ENCODE measurements at regions not wholly inside any gene's neighbourhood (a gene's known extent, or its start where the extent isn't known, plus 50 kb on each side); places are given as distances from the start of the nearest gene placed in this dataset.
A peak's percentile ranks its signal among the peaks of the same experiment; 100 is the strongest.
"Not testable (repeated sequence)": the region's sequence is repeated elsewhere in the genome, so short reads cannot be mapped to it uniquely, and the experiment has no call there.

DNA sequence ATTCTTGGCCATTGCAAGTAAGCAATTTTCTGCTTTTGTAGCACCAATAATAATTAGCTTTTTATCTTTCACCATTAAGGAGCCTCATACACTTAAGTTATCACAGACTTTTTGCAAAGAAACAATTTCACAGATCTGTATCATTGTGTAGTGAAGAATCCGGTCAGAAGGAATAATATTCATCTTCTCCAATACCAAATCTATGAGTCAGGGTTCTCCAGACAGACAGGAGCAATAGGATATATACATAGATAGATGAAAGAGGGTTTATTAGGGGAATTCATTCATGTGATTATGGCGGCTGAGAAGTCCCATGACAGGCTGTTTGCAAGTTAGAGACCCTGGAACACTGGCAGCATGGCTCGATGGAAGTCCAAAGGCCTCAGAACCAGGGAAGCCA lies 82.9 kb upstream of the UBASH3B start:
- no peak overlapping the region for H3K27ac Mint-ChIP-seq
- ATAC-seq (ENCODE audit: low read depth in 2 of 2): no peak
- H3K27me3 Mint-ChIP-seq: peaks cover 5 to 29% (median 14%) of the 10 kb centered on the region in 3 donors
- no peak for DNase-seq
- peaks cover 0 to 3% (median 0%) of the 10 kb centered on the region in 7 donors for H3K9me3 Mint-ChIP-seq
- H3K36me3 Mint-ChIP-seq: no peaks in the 10 kb centered on the region
- no peak overlapping the region for H3K4me3 Mint-ChIP-seq
- H3K4me1 Mint-ChIP-seq: no peaks in the 10 kb centered on the region

DNA sequence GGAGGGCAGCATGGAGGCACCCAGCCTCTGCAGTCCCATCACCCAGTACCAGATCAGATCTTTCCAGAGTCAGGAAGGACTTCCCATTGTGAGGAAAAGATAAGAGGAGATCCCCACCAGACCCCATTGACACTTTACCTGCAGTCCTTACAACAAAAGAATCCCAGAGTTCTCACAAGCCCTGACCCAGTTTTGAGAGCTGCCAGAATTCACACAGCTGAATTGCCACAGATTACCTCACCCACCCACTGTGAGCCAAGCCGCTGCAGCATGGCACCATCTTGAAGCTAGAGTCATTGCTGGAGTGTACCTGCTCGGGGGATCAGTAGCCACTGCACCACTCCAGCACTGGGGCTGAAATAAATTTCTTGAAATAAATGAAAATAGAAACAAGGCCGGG lies 91.8 kb upstream of the UBASH3B start:
- H3K27me3 Mint-ChIP-seq: peaks cover 15 to 44% (median 29%) of the 10 kb centered on the region in 3 donors
- no peaks in the 10 kb centered on the region for H3K36me3 Mint-ChIP-seq
- DNase-seq (no peak), ATAC-seq (ENCODE audit: low read depth in 2 of 2) (no peak)
- H3K27ac Mint-ChIP-seq: no peak overlapping the region
- H3K4me1 Mint-ChIP-seq: no peaks in the 10 kb centered on the region
- H3K4me3 Mint-ChIP-seq: no peak overlapping the region
- H3K9me3 Mint-ChIP-seq: peaks cover 0 to 8% (median 3%) of the 10 kb centered on the region in 7 donors

DNA sequence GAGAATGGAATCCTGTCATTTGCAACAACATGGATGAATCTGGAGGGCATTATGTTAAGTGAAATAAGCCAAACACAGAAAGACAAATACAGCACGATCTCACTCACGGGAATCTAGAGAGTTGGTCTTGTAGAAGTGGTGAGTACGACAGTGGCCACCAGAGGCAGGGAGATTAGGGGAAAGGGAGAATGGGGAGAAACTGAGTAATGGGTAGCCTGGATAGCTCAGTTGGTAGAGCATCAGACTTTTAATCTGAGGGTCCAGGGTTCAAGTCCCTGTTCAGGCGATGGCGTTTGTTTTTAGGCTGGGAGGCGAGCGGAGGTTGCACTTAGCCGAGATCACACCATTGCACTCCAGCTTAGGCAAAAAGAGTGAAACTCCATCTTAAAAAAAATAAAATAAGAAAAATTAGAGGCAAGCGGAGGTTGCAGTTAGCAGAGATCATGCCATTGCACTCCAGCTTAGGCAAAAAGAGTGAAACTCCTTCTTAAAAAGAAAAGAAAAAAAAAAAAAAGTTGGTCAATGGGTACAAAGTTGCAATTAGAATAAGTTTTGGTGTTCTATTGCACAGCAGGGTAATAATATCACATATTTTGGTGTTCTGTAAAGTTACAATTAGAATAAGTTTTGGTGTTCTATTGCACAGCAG lies 95.7 kb upstream of the UBASH3B start:
- no peak overlapping the region for H3K4me3 Mint-ChIP-seq
- peaks cover 0 to 4% (median 0%) of the 10 kb centered on the region in 7 donors for H3K9me3 Mint-ChIP-seq
- peak overlapping the region in 1 of 6 donors; percentile 2 for H3K27ac Mint-ChIP-seq
- H3K36me3 Mint-ChIP-seq: no peaks in the 10 kb centered on the region
- peaks cover 24 to 25% (median 25%) of the 10 kb centered on the region in 3 donors for H3K27me3 Mint-ChIP-seq
- no peak for ATAC-seq (ENCODE audit: low read depth in 2 of 2)
- no peak for DNase-seq
- H3K4me1 Mint-ChIP-seq: no peaks in the 10 kb centered on the region

DNA sequence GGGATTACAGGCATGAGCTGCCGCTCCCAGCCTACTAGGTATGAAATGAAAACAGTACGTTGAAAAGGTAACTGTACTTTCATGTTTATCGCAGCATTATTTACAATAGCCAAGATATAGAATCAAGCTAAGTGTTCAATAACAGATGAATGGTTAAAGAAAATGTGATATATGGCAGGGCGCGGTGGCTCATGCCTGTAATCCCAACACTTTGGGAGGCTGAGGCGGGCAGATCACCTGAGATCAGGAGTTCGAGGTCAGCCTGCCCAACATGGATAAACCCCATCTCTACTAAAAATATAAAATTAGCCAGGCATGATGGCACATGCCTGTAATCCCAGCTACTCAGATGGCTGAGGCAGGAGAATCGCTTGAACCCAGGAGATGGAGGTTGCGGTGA lies 96.3 kb upstream of the UBASH3B start:
- not testable (repeated sequence) for H3K27ac Mint-ChIP-seq; H3K9me3 Mint-ChIP-seq; H3K36me3 Mint-ChIP-seq; DNase-seq; ATAC-seq (ENCODE audit: low read depth in 2 of 2); H3K4me1 Mint-ChIP-seq; H3K4me3 Mint-ChIP-seq
- H3K27me3 Mint-ChIP-seq: peaks cover 24 to 25% (median 25%) of the 10 kb centered on the region in 3 donors

DNA sequence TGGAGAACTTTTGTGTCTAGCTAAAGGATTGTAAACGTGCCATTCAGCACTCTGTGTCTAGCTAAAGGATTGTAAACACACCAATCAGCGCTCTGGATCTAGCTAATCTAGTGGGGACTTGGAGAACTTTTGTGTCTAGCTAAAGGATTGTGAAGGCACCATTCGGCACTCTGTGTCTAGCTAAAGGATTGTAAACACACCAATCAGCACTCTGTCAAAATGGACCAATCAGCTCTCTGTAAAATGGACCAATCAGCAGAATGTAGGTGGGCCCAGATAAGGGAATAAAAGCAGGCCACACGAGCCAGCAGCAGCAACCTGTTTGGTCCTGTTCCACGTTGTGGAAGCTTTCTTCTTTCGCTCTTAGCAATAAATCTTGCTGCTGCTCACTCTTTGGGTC lies 98.4 kb upstream of the UBASH3B start:
- not testable (repeated sequence) for H3K27ac Mint-ChIP-seq; H3K9me3 Mint-ChIP-seq; DNase-seq; H3K36me3 Mint-ChIP-seq; H3K4me1 Mint-ChIP-seq; ATAC-seq (ENCODE audit: low read depth in 2 of 2)
- H3K27me3 Mint-ChIP-seq: peaks cover 9 to 13% (median 12%) of the 10 kb centered on the region in 3 donors
- peak overlapping the region in 1 of 8 donors; percentile 22 for H3K4me3 Mint-ChIP-seq

DNA sequence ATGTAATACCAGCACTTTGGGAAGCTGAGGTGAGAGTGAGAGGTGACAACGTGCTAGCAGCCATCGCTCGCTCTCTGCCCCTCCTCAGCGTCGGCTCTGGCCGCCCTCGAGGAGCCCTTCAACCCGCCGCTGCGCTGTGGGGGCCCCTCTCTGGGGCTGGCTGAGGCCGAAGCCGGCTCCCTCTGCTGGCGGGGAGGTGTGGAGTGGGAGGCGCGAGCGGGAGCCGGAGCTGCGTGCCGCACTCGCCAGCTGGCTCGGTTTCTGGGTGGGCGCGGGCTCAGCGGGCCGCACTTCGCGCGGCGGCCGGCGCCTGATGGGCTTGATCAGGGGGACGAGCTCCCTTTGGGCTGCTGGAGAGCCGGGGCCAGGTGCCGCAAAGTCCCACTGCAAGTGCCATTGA lies 98.9 kb upstream of the UBASH3B start:
- H3K9me3 Mint-ChIP-seq: peaks cover 0 to 4% (median 0%) of the 10 kb centered on the region in 7 donors
- H3K4me1 Mint-ChIP-seq: no peaks in the 10 kb centered on the region
- H3K36me3 Mint-ChIP-seq: no peaks in the 10 kb centered on the region
- peaks cover 8 to 13% (median 10%) of the 10 kb centered on the region in 3 donors for H3K27me3 Mint-ChIP-seq
- ATAC-seq (ENCODE audit: low read depth in 2 of 2) (no peak), DNase-seq (no peak)
- H3K27ac Mint-ChIP-seq: no peak overlapping the region
- H3K4me3 Mint-ChIP-seq: peak overlapping the region in 2 of 8 donors; percentile 26 to 32

DNA sequence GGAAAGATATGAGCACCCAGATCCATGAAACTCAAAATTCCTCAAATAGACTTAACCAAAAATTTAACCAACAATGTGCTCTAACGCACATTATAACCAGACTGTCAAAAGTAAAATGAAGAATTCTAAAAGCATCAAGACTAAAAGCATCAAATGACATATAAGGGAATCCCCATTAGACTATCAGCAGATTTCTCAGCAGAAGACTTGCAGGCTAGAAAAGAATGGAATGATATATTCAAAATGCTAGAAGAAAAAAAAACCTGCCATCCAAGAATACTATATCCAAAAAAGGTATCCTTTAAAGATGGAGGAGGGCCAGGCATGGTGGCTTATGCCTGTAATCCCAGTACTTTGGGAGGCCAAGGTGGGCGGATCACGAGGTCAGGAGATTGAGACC lies 117.5 kb upstream of the UBASH3B start:
- no peak for ATAC-seq (ENCODE audit: low read depth in 2 of 2)
- H3K4me3 Mint-ChIP-seq: no peak overlapping the region
- H3K9me3 Mint-ChIP-seq: peaks cover 11 to 82% (median 53%) of the 10 kb centered on the region in 7 donors
- peak overlapping the region in 1 of 6 donors; percentile 41 for H3K27ac Mint-ChIP-seq
- peaks cover 7 to 16% of the 10 kb centered on the region in 2 donors for H3K36me3 Mint-ChIP-seq
- no peak for DNase-seq
- H3K27me3 Mint-ChIP-seq: peaks cover 0 to 6% (median 6%) of the 10 kb centered on the region in 3 donors
- no peaks in the 10 kb centered on the region for H3K4me1 Mint-ChIP-seq

DNA sequence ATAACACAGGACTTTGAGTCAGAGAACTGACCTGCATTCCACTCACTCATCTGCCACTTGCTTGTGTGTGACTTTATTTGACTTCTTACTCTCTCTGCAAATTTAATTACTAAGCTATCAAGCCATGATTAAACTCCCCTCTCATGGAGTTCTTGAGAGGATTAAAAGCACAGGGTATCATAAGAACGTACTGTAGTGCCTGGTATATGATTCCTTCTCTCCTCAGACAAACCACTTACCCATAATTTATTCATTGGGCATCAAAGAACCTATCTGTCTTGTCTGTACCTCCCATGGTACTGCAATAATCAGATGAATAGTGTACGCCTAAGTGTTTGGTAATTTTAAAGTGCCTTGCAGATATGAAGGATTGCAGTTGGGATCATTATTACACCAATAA lies 130.6 kb upstream of the UBASH3B start:
- H3K4me1 Mint-ChIP-seq: no peaks in the 10 kb centered on the region
- ATAC-seq (ENCODE audit: low read depth in 2 of 2) (no peak), DNase-seq (no peak)
- H3K4me3 Mint-ChIP-seq: no peak overlapping the region
- peaks cover 0 to 7% (median 1%) of the 10 kb centered on the region in 7 donors for H3K9me3 Mint-ChIP-seq
- no peaks in the 10 kb centered on the region for H3K36me3 Mint-ChIP-seq
- no peak overlapping the region for H3K27ac Mint-ChIP-seq
- peaks cover 7 to 21% (median 16%) of the 10 kb centered on the region in 3 donors for H3K27me3 Mint-ChIP-seq

DNA sequence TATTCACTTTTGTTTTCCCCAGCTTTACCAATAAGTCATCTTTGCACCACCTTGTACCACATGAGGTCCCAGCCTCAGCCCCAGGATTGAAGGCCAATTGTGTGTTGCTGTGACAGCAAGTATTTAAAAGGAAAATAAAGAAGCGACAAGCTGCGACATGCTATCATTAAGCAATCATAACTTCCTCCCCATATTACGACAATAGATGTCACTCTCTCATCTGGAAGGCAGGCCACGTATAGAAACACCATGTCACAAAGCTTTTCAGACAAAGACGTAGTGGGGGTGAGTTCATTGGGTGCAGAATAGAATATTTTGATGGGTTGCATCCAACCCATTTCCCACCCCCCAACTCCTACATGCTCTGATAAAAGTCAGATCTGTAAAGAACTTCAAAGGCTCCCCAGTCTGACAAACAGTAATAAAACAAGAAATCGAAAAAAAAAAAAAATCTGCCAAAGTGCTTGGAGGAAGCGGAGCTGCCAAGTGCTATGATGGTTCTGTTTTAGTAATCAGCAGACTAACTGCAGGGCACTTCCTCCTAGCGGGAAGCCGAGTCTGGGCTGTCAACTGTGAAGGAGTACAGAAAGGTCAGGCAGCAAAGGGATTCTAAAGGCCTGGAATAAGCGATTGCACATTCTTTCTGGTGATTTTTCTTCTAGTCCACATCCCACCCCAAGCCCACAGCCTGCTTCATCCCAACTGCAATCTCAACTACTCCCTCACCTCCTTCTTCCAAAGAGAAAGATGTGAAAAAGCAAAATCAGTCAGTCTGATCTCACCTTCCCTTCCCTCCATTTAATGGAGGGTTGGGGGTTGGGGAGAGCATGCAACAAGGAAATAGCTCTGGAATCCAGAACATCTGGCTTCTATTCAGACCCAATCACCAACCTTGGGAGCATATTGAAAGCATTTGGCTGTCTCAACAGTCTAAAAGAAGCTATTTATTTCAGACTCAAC lies 131.4 kb upstream of the UBASH3B start:
- Mint-ChIP-seq H3K27ac (no peak overlapping the region), H3K36me3 (no peaks in the 10 kb centered on the region), H3K4me1 (no peaks in the 10 kb centered on the region), H3K4me3 (no peak overlapping the region), H3K9me3 (peaks cover 0 to 7% (median 0%) of the 10 kb centered on the region in 7 donors), H3K27me3 (peaks cover 7 to 20% (median 13%) of the 10 kb centered on the region in 3 donors)
- ATAC-seq (ENCODE audit: low read depth in 2 of 2) (no peak), DNase-seq (no peak)

DNA sequence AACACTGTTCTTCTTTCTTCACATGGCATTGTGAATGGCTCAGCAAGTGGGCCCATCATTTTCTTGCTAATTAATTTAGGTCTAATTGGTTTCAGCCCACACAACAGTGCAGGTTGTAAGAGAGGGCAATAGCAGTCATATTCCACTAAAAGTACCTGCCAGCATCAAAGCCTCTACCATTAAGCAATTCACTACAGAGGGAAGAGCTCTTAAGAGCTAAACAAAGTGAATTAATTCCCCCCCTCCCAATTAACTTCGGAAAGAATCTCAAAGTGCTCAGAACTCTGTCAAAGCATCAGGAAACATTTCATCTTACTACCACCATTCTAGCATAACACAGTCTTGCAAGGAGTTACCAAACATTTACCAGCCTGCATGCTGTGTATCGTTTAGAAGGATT lies 133.9 kb upstream of the UBASH3B start:
- Mint-ChIP-seq H3K4me1 (no peaks in the 10 kb centered on the region), H3K27me3 (peaks cover 10 to 13% (median 12%) of the 10 kb centered on the region in 3 donors), H3K4me3 (no peak overlapping the region), H3K27ac (no peak overlapping the region), H3K36me3 (no peaks in the 10 kb centered on the region), H3K9me3 (no peaks in the 10 kb centered on the region)
- DNase-seq: no peak
- ATAC-seq (ENCODE audit: low read depth in 2 of 2): no peak

DNA sequence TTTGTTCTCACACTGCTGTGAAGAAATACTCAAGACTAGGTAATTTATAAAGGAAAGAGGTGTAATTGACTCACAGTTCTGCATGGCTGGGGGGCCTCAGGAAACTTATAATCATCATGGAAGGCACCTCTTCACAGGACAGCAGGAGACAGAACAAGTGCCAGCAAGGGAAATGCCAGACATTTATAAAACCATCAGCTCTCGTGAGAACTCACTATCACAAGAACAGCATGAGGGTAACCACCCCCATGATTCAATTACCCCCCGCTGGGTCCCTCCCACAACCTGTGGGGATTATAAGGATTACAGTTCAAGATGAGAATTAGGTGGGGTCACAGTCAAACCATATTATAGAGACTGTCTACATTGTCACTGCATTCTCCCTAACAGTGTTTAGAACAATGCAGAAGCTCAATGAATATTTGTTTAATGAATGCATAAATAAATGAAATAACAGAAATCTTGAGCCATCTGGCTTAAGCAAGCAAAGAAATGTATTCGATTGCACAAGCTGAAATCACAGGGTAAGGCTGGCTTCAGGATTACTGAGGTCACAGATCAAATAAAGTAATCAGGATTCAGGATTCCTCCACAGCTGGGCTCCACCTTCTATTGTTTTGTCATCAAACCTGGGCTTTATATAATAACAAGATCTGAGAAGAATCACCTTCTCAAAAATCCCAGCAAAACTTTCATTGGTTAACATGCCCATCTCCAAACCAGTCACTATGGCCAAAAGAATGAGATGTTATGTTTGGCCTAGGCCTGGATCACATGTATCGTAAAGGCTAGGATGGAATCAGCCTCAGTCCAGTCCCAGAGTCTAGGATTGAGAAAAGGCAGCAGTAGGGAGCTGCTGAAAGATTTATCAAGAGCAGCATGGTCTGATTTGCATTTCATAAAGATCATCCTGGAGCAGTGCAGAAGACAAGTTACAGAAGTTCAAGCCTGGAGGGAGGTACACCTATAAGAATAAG lies 137.8 kb upstream of the UBASH3B start:
- H3K27me3 Mint-ChIP-seq: peaks cover 9 to 13% (median 10%) of the 10 kb centered on the region in 3 donors
- no peak overlapping the region for H3K4me3 Mint-ChIP-seq
- no peaks in the 10 kb centered on the region for H3K4me1 Mint-ChIP-seq
- no peaks in the 10 kb centered on the region for H3K9me3 Mint-ChIP-seq
- ATAC-seq (ENCODE audit: low read depth in 2 of 2): no peak
- DNase-seq: no peak
- H3K36me3 Mint-ChIP-seq: no peaks in the 10 kb centered on the region
- H3K27ac Mint-ChIP-seq: peak overlapping the region in 1 of 6 donors; percentile 23

DNA sequence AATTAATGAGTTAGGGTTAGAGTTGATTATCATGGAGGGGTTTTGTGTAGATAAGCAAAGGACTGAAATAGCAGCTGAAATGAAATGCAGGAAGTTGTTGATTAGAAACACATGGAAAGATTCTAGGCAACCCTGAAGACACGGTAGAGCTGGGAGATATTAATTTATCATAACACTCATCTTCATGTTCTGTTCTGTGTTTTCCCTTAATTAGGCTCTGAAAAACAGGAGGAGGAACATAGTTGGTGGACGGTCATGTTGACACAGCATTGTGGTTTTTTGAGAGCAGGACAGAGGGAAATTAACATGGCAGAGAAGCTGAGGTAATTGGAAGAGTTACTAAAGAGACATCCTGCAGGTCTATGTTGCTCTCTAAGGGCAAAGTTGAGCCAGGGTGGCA lies 138.8 kb upstream of the UBASH3B start:
- Mint-ChIP-seq H3K36me3 (no peaks in the 10 kb centered on the region), H3K4me1 (no peaks in the 10 kb centered on the region), H3K9me3 (no peaks in the 10 kb centered on the region), H3K27ac (no peak overlapping the region), H3K27me3 (peaks cover 9 to 13% (median 10%) of the 10 kb centered on the region in 3 donors), H3K4me3 (no peak overlapping the region)
- ATAC-seq (ENCODE audit: low read depth in 2 of 2) (no peak), DNase-seq (no peak)

DNA sequence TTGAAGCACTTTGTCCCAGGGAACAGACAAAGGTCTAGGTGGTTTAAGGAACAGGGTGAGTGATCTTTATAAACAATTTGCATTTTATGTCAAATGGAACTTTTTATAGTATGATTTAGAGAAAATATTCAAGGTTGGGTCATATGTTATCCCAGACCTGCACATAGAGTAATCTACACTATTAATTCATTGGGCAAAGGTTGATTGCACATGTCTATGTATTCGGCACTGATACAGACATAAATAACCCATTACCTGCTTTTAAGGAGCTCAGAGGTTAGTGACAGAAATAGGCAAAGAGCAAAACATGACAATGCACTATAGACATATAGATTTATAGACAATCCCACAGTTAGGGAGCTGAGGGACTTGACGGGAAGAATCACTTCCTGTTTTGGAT lies 141.5 kb upstream of the UBASH3B start:
- H3K27me3 Mint-ChIP-seq: peaks cover 0 to 10% (median 9%) of the 10 kb centered on the region in 3 donors
- H3K36me3 Mint-ChIP-seq: no peaks in the 10 kb centered on the region
- H3K9me3 Mint-ChIP-seq: no peaks in the 10 kb centered on the region
- no peak overlapping the region for H3K4me3 Mint-ChIP-seq
- ATAC-seq (ENCODE audit: low read depth in 2 of 2) (no peak), DNase-seq (no peak)
- H3K27ac Mint-ChIP-seq: no peak overlapping the region
- no peaks in the 10 kb centered on the region for H3K4me1 Mint-ChIP-seq
